Lung (tissue), 11 donors: ENCODE measurements at regions not wholly inside any gene's neighbourhood (a gene's known extent, or its start where the extent isn't known, plus 50 kb on each side); places are given as distances from the start of the nearest gene placed in this dataset.

Experiments used
- ATAC-seq: fragments of 200-7000 bp; cut with Tn5 transposase; one replicate; pipeline ENCODE4 v1.9.1; 2020; ENCODE audit warnings: moderate number of reproducible peaks; ENCODE audit not compliant: insufficient read depth, low FRiP score
- DNase-seq, 3 donors: peaks; one replicate each; pipeline ENCODE4 v3.0.0-alpha.2; 2013 to 2017
- H3K27ac ChIP-seq, 2 donors: one replicate each; pipeline ENCODE4 v1.5.1; 2013; ENCODE audit warnings: mild to moderate bottlenecking in 2 of 2, moderate library complexity in 2 of 2, control low read depth in 1 of 2, inconsistent platforms in 1 of 2, low read depth in 1 of 2, low read length in 1 of 2
- H3K27me3 ChIP-seq, 3 donors: one replicate each; pipeline ENCODE4 v1.5.1; 2013; ENCODE audit warnings: low read length in 2 of 3; ENCODE audit not compliant: control insufficient read depth in 3 of 3, insufficient read depth in 3 of 3
- H3K36me3 ChIP-seq, 4 donors: one replicate each; pipeline ENCODE4 v1.5.1; 2013; ENCODE audit warnings: low read length in 4 of 4, mild to moderate bottlenecking in 1 of 4, moderate library complexity in 1 of 4; ENCODE audit not compliant: control insufficient read depth in 4 of 4, insufficient read depth in 4 of 4
- H3K4me1 ChIP-seq, 5 donors: one replicate each; pipeline ENCODE4 v1.5.1; 2013; ENCODE audit warnings: low read length in 5 of 5, mild to moderate bottlenecking in 2 of 5, moderate library complexity in 1 of 5; ENCODE audit not compliant: control insufficient read depth in 5 of 5, insufficient read depth in 5 of 5
- H3K4me3 ChIP-seq: one replicate; pipeline ENCODE4 v1.5.1; 2013; ENCODE audit warnings: mild to moderate bottlenecking, control low read depth, moderate library complexity
- H3K9ac ChIP-seq, 2 donors: one replicate each; pipeline ENCODE4 v1.5.1; 2013; ENCODE audit warnings: low read length in 2 of 2, control low read depth in 1 of 2; ENCODE audit not compliant: insufficient read depth in 1 of 2
- H3K9me3 ChIP-seq, 4 donors: one replicate each; pipeline ENCODE4 v1.5.1; 2013; ENCODE audit warnings: low read length in 3 of 4, mild to moderate bottlenecking in 1 of 4, moderate library complexity in 1 of 4; ENCODE audit not compliant: control insufficient read depth in 4 of 4, insufficient read depth in 3 of 4
- WGBS, 2 donors: extraction: QIAGEN DNeasy Blood & Tissue Kit; methylation state at CpG; one replicate each; pipeline ENCODE4 v1.1.7; 2013; 5-methylcytosine and 5-hydroxymethylcytosine counted together
- TF ChIP-seq, protein P1 (sequence below): IDR thresholded peaks from 2 replicates; pipeline ENCODE4 v1.5.1; 2012; ENCODE audit warnings: mild to moderate bottlenecking; ENCODE audit errors: control extremely low read depth, extremely low read depth
- donor health status: control.
- donor health status: control.
- donor health status: Bipolar disorder and iron deficiency.
- donor health status: healthy.
- donor health status: DM: yes; HTN: yes; CAD: no.

DNA sequence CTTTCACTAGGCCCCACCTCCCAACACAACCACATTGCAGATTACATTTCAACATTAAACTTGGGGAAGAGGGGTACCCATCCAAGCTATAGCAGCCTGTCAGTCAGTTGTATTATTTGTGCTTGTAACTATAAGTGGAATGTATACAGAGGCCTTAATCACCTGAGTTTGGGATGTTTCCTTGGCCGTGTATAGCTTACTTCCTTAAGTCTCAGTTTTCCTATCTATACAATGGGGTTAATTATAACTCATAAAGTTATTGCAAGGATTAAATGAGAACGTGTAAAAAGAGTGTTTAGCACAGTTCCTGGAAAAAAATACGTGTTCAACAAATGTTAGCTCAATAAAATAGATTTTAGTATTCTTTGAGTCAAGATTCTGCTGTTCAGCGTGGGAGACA lies 165.5 kb upstream of the FAM20A start:
- no peak for DNase-seq
- Histone ChIP-seq H3K4me3 (no peak overlapping the region), H3K9ac (no peak overlapping the region), H3K27ac (no peak overlapping the region), H3K36me3 (no peaks in the 10 kb centered on the region), H3K27me3 (no peaks in the 10 kb centered on the region), H3K4me1 (no peaks in the 10 kb centered on the region), H3K9me3 (no peaks in the 10 kb centered on the region)
- TF ChIP-seq, protein P1, sequence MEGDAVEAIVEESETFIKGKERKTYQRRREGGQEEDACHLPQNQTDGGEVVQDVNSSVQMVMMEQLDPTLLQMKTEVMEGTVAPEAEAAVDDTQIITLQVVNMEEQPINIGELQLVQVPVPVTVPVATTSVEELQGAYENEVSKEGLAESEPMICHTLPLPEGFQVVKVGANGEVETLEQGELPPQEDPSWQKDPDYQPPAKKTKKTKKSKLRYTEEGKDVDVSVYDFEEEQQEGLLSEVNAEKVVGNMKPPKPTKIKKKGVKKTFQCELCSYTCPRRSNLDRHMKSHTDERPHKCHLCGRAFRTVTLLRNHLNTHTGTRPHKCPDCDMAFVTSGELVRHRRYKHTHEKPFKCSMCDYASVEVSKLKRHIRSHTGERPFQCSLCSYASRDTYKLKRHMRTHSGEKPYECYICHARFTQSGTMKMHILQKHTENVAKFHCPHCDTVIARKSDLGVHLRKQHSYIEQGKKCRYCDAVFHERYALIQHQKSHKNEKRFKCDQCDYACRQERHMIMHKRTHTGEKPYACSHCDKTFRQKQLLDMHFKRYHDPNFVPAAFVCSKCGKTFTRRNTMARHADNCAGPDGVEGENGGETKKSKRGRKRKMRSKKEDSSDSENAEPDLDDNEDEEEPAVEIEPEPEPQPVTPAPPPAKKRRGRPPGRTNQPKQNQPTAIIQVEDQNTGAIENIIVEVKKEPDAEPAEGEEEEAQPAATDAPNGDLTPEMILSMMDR: no peak
- no peak for ATAC-seq
- 74 to 85% methylated on average over 4 of the region's 4 CpGs for WGBS, 2 donors

DNA sequence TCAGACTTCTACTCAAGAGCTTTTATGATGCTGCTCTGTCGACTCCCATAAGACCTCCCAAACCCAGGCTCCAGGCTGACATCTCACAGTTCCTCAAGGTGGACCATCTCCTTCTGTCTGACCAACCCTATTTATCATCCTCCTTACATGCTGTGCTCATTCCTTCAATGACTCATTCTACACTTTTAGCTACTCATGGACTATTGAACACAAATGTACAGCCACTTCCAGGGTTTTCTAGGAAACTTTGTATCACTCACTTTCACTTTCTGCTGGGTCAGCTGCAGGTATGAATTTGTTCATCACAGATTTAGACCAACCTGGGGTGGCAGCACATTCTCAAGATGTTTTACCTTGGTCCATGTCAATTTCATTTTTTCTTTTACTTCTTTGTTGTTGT lies 162.4 kb upstream of the FAM20A start:
- H3K9me3 ChIP-seq: no peaks in the 10 kb centered on the region
- ATAC-seq: no peak
- H3K27ac ChIP-seq: no peak overlapping the region
- no peak overlapping the region for H3K9ac ChIP-seq
- H3K27me3 ChIP-seq: no peaks in the 10 kb centered on the region
- H3K4me3 ChIP-seq: no peak overlapping the region
- no peaks in the 10 kb centered on the region for H3K36me3 ChIP-seq
- TF ChIP-seq, protein P1: no peak
- H3K4me1 ChIP-seq: peaks cover 0 to 8% (median 3%) of the 10 kb centered on the region in 5 donors
- 84 to 89% methylated on average over 1 of the region's 1 CpG for WGBS, 2 donors
- DNase-seq: no peak

- 83 to 91% methylated on average over 2 of the region's 2 CpGs for WGBS, 2 donors
- DNase-seq (no peak), ATAC-seq (no peak)
- H3K4me1 ChIP-seq: peaks cover 0 to 8% (median 3%) of the 10 kb centered on the region in 5 donors
- H3K36me3 ChIP-seq: no peaks in the 10 kb centered on the region
- H3K9ac ChIP-seq: no peak overlapping the region
- H3K9me3 ChIP-seq: no peaks in the 10 kb centered on the region
- no peaks in the 10 kb centered on the region for H3K27me3 ChIP-seq
- TF ChIP-seq, protein P1: no peak
- no peak overlapping the region for H3K4me3 ChIP-seq
- no peak overlapping the region for H3K27ac ChIP-seq
Measured at GRCh38 chr17:68762911-68763310, 161.7 kb upstream of the FAM20A start.

DNA sequence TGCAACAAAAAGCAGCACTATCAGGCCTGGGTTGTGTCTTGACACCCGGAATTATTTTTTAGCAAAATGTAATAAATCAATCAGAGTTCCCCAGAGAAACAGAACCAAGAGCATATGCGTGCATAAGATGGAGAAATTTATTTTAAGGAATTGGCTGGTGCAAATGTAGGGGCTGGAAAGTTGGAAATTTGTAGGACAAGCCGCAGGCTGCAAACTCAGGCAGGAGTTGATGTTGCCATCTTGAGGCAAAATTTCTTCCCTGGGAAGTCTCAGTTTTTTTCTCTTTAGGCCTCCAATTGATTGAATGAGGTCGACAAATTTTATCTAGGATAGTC lies 158.9 kb upstream of the FAM20A start:
- TF ChIP-seq, protein P1: no peak
- 49 to 55% methylated on average over 4 of the region's 4 CpGs for WGBS, 2 donors

More for the DNA sequence above, 158.9 kb upstream of the FAM20A start:
- Histone ChIP-seq H3K4me1 (peaks cover 0 to 8% (median 3%) of the 10 kb centered on the region in 5 donors), H3K4me3 (no peak overlapping the region), H3K9ac (no peak overlapping the region), H3K9me3 (no peaks in the 10 kb centered on the region), H3K36me3 (no peaks in the 10 kb centered on the region), H3K27me3 (no peaks in the 10 kb centered on the region), H3K27ac (no peak overlapping the region)
- ATAC-seq: no peak
- no peak for DNase-seq
